Activated CD8-positive, alpha-beta memory T cell treated with anti-CD3 and anti-CD28 coated beads, Interleukin-2, amount 10 ng/mL, durations not matched to agents 7 days and 5 days (primary cell): ENCODE measurements at regions not wholly inside any gene's neighbourhood (a gene's known extent, or its start where the extent isn't known, plus 50 kb on each side); places are given as distances from the start of the nearest gene placed in this dataset.
"Not testable (repeated sequence)": the region's sequence is repeated elsewhere in the genome, so short reads cannot be mapped to it uniquely, and the experiment has no call there.

ENCODE experiments used
- ATAC-seq: fragments of 150-1000 bp; cut with Tn5 transposase; one replicate; pipeline ENCODE4 v1.10.0; 2021; ENCODE audit warnings: moderate library complexity
- CTCF ChIA-PET: fragments of 350-600 bp; sonication (Branson Sonifier 250); formaldehyde crosslinking; loops from one replicate; lab custom pipeline; 2021; ENCODE audit warnings: antibody characterized with exemption; lab: Charles Lee
- DNase-seq: peaks from one replicate; pipeline ENCODE4 v3.0.0-alpha.2; 2020
- H3K27ac Mint-ChIP-seq: one replicate; pipeline ENCODE4 v1.8.0; 2021; ENCODE audit warnings: mild to moderate bottlenecking, mixed read lengths
- H3K27me3 Mint-ChIP-seq: one replicate; pipeline ENCODE4 v1.8.0; 2021; ENCODE audit warnings: mixed read lengths
- H3K36me3 Mint-ChIP-seq: one replicate; pipeline ENCODE4 v1.8.0; 2021; ENCODE audit warnings: mild to moderate bottlenecking, mixed read lengths
- H3K4me1 Mint-ChIP-seq: one replicate; pipeline ENCODE4 v1.8.0; 2021; ENCODE audit warnings: mixed read lengths
- H3K4me3 Mint-ChIP-seq: one replicate; pipeline ENCODE4 v1.8.0; 2021; ENCODE audit warnings: mild to moderate bottlenecking, moderate library complexity, mixed read lengths
- H3K9me3 Mint-ChIP-seq: one replicate; pipeline ENCODE4 v1.8.0; 2022; ENCODE audit warnings: low read depth, mixed read lengths

DNA sequence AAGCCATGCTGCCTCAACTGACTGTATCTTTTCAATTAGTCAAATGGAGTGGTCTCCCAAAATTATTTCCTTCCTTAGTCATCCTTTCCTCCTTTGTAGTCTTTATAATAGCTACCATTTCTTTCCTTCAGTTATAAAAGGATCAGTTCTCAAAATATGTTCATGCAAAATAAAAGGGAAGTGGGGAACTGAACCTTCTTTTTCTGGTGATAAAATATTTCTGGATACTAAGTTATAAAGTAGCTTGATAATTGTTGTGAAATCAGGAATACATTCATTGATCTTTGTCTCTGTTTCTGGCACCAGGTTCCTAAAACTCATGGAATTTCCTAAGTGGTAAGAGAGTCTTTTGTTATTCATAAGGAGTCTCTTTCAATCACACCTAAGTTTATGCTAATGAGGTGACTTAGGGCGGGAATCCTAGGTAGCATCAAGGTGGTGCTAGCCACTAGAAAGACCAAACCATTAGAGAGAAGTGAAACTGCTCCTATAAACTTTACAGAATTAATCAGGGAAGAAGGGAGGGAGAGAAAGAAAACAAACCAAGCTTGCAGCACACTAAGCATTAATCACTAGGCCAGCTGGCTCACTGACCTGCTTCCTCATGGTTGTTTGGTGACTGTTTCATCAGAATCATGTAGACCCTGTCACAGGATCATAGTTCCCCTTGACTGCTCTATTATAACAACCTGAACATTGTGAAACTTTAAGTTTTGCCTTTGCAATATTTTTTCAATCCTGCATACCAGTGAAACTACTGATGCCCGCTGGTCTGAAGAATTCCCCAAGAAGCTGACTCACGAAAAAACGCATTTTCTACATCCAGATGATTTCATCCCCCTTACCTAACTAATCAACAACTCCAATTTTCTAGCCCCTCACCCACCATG, 161.6 kb upstream of the PTBP2 start:
- no peak for DNase-seq
- Mint-ChIP-seq H3K4me3 (no peak overlapping the region), H3K36me3 (no peaks in the 10 kb centered on the region), H3K9me3 (peaks cover 2% of the 10 kb centered on the region), H3K4me1 (no peaks in the 10 kb centered on the region), H3K27me3 (no peaks in the 10 kb centered on the region), H3K27ac (no peak overlapping the region)
- CTCF ChIA-PET, result interaction anchor here (0.6 kb wide), 1 partner anchor 281 kb away, joined by 3 read pairs; no protein-coding TSS in a partner anchor
- no peak for ATAC-seq

DNA sequence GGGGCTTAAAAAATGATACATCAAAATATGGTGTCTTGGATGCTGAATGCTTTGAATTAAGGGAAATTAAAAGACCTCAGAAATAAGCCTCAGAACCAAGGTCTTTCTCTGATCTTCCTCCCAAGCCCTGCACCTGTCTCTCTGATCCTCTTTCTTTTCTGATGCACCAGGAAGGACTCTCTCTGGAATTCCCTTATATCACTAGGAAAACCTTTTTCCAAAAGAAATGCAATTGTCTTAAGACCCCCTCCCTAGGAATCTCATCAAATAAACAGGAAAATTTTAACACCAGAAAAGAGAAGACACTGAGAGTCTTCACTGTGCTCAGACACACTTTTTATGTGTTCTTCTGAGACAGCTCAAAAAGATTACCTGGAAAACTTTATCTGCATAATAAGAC, 159.5 kb upstream of the PTBP2 start:
- Mint-ChIP-seq H3K27ac (no peak overlapping the region), H3K4me3 (no peak overlapping the region), H3K36me3 (no peaks in the 10 kb centered on the region), H3K27me3 (no peaks in the 10 kb centered on the region), H3K9me3 (peaks cover 2% of the 10 kb centered on the region), H3K4me1 (no peaks in the 10 kb centered on the region)
- CTCF ChIA-PET, result no interaction called here
- DNase-seq (no peak), ATAC-seq (no peak)

- H3K27me3 Mint-ChIP-seq, H3K4me1 Mint-ChIP-seq, H3K36me3 Mint-ChIP-seq, H3K9me3 Mint-ChIP-seq, ATAC-seq, DNase-seq, H3K27ac Mint-ChIP-seq, CTCF ChIA-PET, H3K4me3 Mint-ChIP-seq: not testable (repeated sequence)
These were observed 157.2 kb upstream of the PTBP2 start for GRCh38 chr1:96564401-96564800.

DNA sequence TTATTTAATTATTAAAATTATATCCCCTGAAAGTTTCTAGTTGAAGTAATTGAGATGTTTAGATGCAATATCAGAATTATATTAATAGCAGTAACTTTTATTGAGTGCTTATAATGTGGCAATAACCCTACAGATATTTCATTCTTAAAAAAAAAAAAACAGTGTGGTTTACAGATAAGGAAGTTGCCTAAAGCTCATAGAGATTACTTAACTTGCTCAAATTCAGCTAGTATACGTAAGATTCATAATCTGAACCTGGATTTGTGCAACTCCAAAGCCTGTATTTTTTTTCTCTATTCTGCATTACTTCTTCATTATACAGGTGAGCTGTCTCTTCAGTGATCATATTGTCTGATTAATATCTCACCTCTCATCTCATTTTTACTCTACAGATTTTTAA, 156.0 kb upstream of the PTBP2 start:
- Mint-ChIP-seq H3K27me3 (no peaks in the 10 kb centered on the region), H3K4me3 (no peak overlapping the region), H3K36me3 (no peaks in the 10 kb centered on the region), H3K9me3 (no peaks in the 10 kb centered on the region), H3K4me1 (no peaks in the 10 kb centered on the region), H3K27ac (no peak overlapping the region)
- no peak for ATAC-seq
- DNase-seq, result no peak
- CTCF ChIA-PET, result no interaction called here

DNA sequence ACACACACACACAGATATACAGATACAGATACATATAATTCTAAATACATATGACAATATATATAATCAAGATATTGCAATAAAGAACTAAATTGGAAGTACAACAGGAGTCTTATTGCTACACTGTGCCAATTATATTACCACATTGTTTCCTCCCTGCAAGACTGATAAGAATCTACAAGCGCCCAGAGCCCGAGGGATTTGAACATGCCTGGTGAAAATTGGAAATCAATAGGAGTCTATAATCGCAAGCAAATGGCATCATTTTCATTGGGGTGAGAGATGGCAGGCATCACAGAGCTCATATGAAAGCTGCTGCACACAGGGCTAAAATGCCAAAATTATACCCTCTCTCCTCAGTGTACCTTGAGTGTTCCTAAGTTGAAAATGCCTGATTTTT, 152.9 kb upstream of the PTBP2 start:
- ATAC-seq (no peak), DNase-seq (no peak)
- CTCF ChIA-PET, result no interaction called here
- Mint-ChIP-seq H3K4me1 (no peaks in the 10 kb centered on the region), H3K4me3 (no peak overlapping the region), H3K36me3 (no peaks in the 10 kb centered on the region), H3K9me3 (no peaks in the 10 kb centered on the region), H3K27ac (no peak overlapping the region), H3K27me3 (no peaks in the 10 kb centered on the region)

GRCh38 chr1:96569288-96569687, 152.3 kb upstream of the PTBP2 start:
- no peak for DNase-seq
- H3K4me3 Mint-ChIP-seq, result no peak overlapping the region
- no peaks in the 10 kb centered on the region for H3K9me3 Mint-ChIP-seq
- no peaks in the 10 kb centered on the region for H3K36me3 Mint-ChIP-seq
- CTCF ChIA-PET, result no interaction called here
- no peaks in the 10 kb centered on the region for H3K27me3 Mint-ChIP-seq
- no peak for ATAC-seq
- no peak overlapping the region for H3K27ac Mint-ChIP-seq
- no peaks in the 10 kb centered on the region for H3K4me1 Mint-ChIP-seq

DNA sequence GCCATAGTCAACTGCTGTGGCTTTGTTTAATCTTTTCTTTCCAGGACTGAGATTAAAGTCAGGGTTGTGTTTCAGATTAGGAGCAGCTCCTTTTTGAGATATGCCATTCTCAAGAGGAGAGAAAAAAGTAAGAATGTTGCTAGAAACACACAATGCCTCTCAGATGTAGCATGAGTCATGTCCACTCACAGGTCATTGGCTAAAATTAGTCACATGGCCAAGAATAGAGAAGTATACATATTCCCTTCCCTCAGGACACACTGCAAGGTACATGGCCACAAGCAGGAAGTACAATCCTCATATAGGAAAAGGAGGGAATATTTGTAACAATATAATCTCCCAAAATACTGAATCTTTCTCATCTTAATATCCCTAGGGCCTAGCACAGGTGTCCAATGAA, 141.9 kb upstream of the PTBP2 start:
- CTCF ChIA-PET, result no interaction called here
- H3K9me3 Mint-ChIP-seq, result no peaks in the 10 kb centered on the region
- no peak overlapping the region for H3K27ac Mint-ChIP-seq

DNA sequence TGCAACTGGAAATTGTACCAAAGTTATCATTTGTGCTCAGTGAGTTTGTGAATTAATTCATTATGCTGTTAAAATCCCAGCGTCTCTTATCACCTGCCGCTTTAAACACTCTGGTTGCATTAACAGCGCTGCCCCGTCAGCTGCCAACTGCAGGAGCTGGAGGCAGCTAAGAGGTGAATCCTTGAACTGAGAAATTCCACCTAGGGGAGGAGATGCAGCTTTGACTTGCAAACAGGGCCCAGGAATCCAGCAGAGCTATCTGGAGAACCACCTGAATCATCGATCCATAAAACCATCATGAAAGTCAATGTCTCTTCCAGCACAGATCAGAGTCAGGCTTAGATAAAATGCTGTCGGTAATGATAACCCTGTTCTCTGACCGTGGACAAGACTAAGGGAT, 140.7 kb upstream of the PTBP2 start:
- DNase-seq, result no peak
- no peak overlapping the region for H3K27ac Mint-ChIP-seq
- CTCF ChIA-PET, result no interaction called here
- no peaks in the 10 kb centered on the region for H3K4me1 Mint-ChIP-seq
- no peaks in the 10 kb centered on the region for H3K9me3 Mint-ChIP-seq
- ATAC-seq, result no peak
- H3K4me3 Mint-ChIP-seq, result no peak overlapping the region
- H3K36me3 Mint-ChIP-seq, result no peaks in the 10 kb centered on the region
- H3K27me3 Mint-ChIP-seq, result no peaks in the 10 kb centered on the region

More for the DNA sequence above, 141.9 kb upstream of the PTBP2 start:
- no peaks in the 10 kb centered on the region for H3K36me3 Mint-ChIP-seq
- no peaks in the 10 kb centered on the region for H3K4me1 Mint-ChIP-seq
- DNase-seq (no peak), ATAC-seq (no peak)
- no peaks in the 10 kb centered on the region for H3K27me3 Mint-ChIP-seq
- no peak overlapping the region for H3K4me3 Mint-ChIP-seq

- CTCF ChIA-PET, result no interaction called here
- Mint-ChIP-seq H3K4me1 (no peaks in the 10 kb centered on the region), H3K36me3 (no peaks in the 10 kb centered on the region), H3K27ac (no peak overlapping the region), H3K4me3 (no peak overlapping the region), H3K9me3 (no peaks in the 10 kb centered on the region), H3K27me3 (no peaks in the 10 kb centered on the region)
- no peak for DNase-seq
- no peak for ATAC-seq
These were observed 139.8 kb upstream of the PTBP2 start for GRCh38 chr1:96581772-96582171.

GRCh38 chr1:96583903-96584302, 137.7 kb upstream of the PTBP2 start:
- ATAC-seq, result no peak
- no peak overlapping the region for H3K27ac Mint-ChIP-seq
- no peak for DNase-seq
- H3K36me3 Mint-ChIP-seq, result no peaks in the 10 kb centered on the region
- no peaks in the 10 kb centered on the region for H3K4me1 Mint-ChIP-seq
- CTCF ChIA-PET, result no interaction called here
- no peaks in the 10 kb centered on the region for H3K27me3 Mint-ChIP-seq
- H3K4me3 Mint-ChIP-seq, result no peak overlapping the region
- H3K9me3 Mint-ChIP-seq, result no peaks in the 10 kb centered on the region

DNA sequence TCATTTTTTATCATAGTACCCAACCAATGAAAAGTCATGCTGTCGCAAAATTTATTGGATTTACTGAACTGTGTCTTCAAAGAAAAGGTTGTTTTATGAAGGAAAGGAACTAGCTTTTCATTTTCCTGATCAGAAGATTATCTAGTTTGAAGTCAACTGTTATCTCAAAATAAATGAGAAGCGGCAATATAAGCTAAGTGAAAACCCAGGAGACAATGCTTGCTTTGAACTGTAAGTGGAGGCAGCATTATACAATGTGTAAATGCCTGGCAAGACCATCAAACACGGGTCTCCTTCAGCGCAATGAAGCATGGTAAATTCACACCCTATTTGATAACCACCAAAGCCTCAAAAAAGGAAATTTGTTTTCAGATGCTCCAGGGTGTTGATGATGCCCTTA, 134.4 kb upstream of the PTBP2 start:
- H3K4me3 Mint-ChIP-seq, result no peak overlapping the region
- H3K9me3 Mint-ChIP-seq, result no peaks in the 10 kb centered on the region
- H3K27ac Mint-ChIP-seq, result no peak overlapping the region
- CTCF ChIA-PET, result no interaction called here
- ATAC-seq (no peak), DNase-seq (no peak)
- no peaks in the 10 kb centered on the region for H3K27me3 Mint-ChIP-seq
- no peaks in the 10 kb centered on the region for H3K4me1 Mint-ChIP-seq
- no peaks in the 10 kb centered on the region for H3K36me3 Mint-ChIP-seq

DNA sequence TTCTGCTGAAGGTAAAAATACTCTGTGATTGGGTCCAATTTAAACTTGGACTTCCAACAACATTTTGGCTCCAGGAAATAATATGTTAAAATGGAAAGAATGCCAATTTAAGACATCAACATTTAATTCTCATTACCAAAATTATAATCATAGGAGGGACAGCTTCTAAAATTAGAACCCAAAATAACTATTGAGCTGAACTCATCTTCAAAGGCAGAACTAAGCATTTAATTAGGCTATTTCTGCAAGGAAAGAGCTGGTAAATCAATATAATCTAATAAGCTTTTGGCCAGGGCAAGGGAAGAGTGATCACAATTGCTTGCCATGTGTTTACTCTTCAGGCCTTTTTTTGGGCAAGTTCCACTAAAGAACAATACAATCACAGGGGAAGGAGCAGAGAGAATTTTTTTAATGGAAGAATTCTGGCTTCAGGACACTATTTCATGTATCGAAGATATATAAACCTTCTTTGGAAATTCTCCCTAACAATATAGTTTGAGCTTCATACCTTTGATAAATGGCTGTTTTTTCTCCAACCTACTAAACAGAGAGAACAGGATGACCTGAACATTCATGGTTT, 133.1 kb upstream of the PTBP2 start:
- ATAC-seq, result no peak
- H3K27me3 Mint-ChIP-seq, result no peaks in the 10 kb centered on the region
- no peak overlapping the region for H3K4me3 Mint-ChIP-seq
- H3K27ac Mint-ChIP-seq, result no peak overlapping the region
- CTCF ChIA-PET, result no interaction called here
- H3K4me1 Mint-ChIP-seq, result no peaks in the 10 kb centered on the region
- no peaks in the 10 kb centered on the region for H3K36me3 Mint-ChIP-seq
- no peak for DNase-seq
- no peaks in the 10 kb centered on the region for H3K9me3 Mint-ChIP-seq

DNA sequence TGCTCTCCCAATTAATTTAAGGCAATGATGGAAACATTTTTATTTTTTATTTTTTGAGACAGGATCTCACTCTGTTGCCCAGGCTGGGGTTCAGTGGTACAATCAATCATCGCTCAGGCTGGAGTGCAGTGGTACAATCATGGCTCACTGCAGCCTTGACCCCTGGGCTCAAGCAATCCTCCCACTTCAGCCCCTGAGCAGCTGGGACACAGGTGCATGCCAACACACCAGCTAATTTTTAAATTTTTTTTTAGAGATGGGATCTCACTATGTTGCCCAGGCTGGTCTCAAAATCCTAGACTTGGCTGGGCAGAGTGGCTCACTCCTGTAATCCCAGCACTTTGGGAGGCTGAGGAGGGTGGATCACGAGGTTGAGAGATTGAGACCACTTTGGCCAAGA, 126.1 kb upstream of the PTBP2 start:
- DNase-seq, H3K4me3 Mint-ChIP-seq, H3K4me1 Mint-ChIP-seq, H3K9me3 Mint-ChIP-seq, ATAC-seq, H3K27me3 Mint-ChIP-seq, H3K36me3 Mint-ChIP-seq, H3K27ac Mint-ChIP-seq: not testable (repeated sequence)
- CTCF ChIA-PET, result interaction anchor here (1.1 kb wide), 1 partner anchor 33 kb away, joined by 3 read pairs; no protein-coding TSS in a partner anchor

GRCh38 chr1:96596226-96596922, 125.2 kb upstream of the PTBP2 start:
- no peak overlapping the region for H3K4me3 Mint-ChIP-seq
- no peaks in the 10 kb centered on the region for H3K36me3 Mint-ChIP-seq
- H3K4me1 Mint-ChIP-seq, result no peaks in the 10 kb centered on the region
- ATAC-seq (no peak), DNase-seq (no peak)
- no peak overlapping the region for H3K27ac Mint-ChIP-seq
- H3K9me3 Mint-ChIP-seq, result no peaks in the 10 kb centered on the region
- CTCF ChIA-PET, result interaction anchor here (1.1 kb wide), 1 partner anchor 34 kb away, joined by 3 read pairs; no protein-coding TSS in a partner anchor
- H3K27me3 Mint-ChIP-seq, result no peaks in the 10 kb centered on the region
